ENCODE measurements at regions not wholly inside any gene's neighbourhood (a gene's known extent, or its start where the extent isn't known, plus 50 kb on each side); places are given as distances from the start of the nearest gene placed in this dataset.

DNA sequence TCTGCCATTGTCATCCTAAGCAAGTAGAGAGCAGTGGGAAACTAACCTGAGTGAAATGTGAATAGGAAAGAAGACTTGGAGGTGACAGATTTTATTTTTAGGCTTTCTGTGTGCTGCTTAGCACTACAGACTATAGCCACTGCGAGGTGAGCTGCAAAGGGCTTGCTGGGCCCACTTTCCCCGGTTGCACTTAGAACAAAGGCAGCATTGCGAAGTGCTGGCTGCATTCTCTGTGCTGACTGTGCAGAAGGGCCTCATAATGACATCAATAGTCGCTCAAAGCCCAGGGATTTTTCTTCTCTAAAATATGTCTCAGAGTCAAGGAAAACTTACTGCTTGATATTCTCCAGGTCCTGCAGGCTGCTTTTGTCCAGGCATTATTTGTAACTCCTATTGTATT, 592.1 kb downstream of the TDRD15 start:
- TF ChIP-seq EZH2phosphoT487 (IDR thresholded peaks at IDR 0.05; ENCODE audit: borderline replicate concordance) = no peak
- TF ChIP-seq, protein P1, sequence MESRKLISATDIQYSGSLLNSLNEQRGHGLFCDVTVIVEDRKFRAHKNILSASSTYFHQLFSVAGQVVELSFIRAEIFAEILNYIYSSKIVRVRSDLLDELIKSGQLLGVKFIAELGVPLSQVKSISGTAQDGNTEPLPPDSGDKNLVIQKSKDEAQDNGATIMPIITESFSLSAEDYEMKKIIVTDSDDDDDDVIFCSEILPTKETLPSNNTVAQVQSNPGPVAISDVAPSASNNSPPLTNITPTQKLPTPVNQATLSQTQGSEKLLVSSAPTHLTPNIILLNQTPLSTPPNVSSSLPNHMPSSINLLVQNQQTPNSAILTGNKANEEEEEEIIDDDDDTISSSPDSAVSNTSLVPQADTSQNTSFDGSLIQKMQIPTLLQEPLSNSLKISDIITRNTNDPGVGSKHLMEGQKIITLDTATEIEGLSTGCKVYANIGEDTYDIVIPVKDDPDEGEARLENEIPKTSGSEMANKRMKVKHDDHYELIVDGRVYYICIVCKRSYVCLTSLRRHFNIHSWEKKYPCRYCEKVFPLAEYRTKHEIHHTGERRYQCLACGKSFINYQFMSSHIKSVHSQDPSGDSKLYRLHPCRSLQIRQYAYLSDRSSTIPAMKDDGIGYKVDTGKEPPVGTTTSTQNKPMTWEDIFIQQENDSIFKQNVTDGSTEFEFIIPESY (IDR thresholded peaks at IDR 0.05; ENCODE audit: extremely low read depth, insufficient replicate concordance, low read length) = no peak
- TF ChIP-seq, protein P2, sequence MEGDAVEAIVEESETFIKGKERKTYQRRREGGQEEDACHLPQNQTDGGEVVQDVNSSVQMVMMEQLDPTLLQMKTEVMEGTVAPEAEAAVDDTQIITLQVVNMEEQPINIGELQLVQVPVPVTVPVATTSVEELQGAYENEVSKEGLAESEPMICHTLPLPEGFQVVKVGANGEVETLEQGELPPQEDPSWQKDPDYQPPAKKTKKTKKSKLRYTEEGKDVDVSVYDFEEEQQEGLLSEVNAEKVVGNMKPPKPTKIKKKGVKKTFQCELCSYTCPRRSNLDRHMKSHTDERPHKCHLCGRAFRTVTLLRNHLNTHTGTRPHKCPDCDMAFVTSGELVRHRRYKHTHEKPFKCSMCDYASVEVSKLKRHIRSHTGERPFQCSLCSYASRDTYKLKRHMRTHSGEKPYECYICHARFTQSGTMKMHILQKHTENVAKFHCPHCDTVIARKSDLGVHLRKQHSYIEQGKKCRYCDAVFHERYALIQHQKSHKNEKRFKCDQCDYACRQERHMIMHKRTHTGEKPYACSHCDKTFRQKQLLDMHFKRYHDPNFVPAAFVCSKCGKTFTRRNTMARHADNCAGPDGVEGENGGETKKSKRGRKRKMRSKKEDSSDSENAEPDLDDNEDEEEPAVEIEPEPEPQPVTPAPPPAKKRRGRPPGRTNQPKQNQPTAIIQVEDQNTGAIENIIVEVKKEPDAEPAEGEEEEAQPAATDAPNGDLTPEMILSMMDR (IDR thresholded peaks at IDR 0.05 in 2 of 3, conservative IDR thresholded peaks at IDR 0.05 in 1 of 3; ENCODE audit: borderline replicate concordance in 1 of 3, insufficient read depth in 1 of 3, low read depth in 2 of 3, low read length in 2 of 3) = no peak
